ENCODE measurements at regions not wholly inside any gene's neighbourhood (a gene's known extent, or its start where the extent isn't known, plus 50 kb on each side); places are given as distances from the start of the nearest gene placed in this dataset.

DNA sequence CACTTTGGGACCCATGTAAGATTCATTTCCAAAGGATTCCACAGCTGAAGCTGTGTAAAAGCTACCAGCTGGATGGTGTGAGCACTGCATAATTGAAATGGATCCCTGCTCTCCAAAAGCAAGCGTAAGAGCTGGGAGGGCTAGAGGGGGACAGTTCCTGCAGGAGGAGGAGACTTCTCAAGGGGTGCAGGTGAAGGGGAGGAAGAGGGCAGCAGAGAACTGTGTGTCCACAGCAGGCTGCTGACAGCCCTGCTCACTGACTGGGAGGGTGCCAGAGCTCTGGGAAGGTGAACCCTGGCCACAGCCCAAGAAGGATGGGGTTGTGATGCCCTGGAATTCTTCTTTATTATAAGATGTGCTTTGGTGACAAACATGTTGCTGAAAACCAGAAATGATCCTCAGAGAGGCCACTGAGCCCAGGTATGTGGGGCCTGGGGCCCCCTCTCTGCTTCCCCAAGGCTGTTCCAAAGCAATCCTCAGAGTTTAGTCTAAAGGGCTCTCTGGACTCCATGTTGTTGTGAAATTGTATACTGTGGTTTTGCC lies 112.8 kb upstream of the SLC25A48 start (continued):
- no peak for TF ChIP-seq TCF7 (IDR thresholded peaks at IDR 0.05; ENCODE audit: borderline replicate concordance)
- TF ChIP-seq ZNF217 (IDR thresholded peaks at IDR 0.05), result no peak
- no peak for TF ChIP-seq TCF12 (IDR thresholded peaks at IDR 0.05; ENCODE audit: low read depth, low read length)
- no peak for TF ChIP-seq ZBTB40 (IDR thresholded peaks at IDR 0.05; ENCODE audit: borderline replicate concordance)
- TF ChIP-seq NFIC (IDR thresholded peaks at IDR 0.05; ENCODE audit: low read depth, low read length), result no peak
- no peak for TF ChIP-seq STAT1 (conservative IDR thresholded peaks at IDR 0.05)
- no peak for TF ChIP-seq CEBPB (IDR thresholded peaks at IDR 0.05; ENCODE audit: borderline replicate concordance in 1 of 2, low read depth in 2 of 2, low read length in 2 of 2)
- TF ChIP-seq USF1 (IDR thresholded peaks at IDR 0.05; ENCODE audit: borderline replicate concordance, extremely low read length, insufficient read depth, low read depth, low read length), result no peak

DNA sequence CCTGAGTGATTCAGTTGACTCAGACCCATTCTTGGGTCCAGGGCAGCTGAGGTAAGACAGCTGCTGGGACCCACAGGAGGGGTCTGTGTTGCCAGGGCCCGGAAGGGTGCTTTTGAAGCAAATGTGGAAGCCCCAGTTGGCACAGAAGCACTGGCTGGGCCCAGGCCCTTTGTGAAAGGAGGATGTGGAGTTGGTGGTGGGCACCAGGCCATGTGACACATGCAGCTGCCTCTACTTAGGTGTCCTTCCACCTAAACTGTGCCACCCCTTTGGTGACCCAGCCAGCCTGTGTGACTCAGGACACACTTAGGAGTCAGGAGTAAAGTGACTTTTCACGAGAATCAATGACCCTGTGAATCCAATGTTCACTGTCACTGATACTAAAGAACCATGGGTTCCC lies 114.3 kb upstream of the SLC25A48 start:
- SMC1A ChIA-PET (ENCODE audit: uncharacterized antibody, unreplicated experiment), result no interaction called here
- no peaks in the 10 kb centered on the region for H3K4me1 ChIP-seq (ENCODE audit: control insufficient read depth, insufficient read depth, low read length)
- BruUV-seq (replicated peaks), result no TSS peak
- TF ChIP-seq POLR2A (IDR thresholded peaks at IDR 0.05; ENCODE audit: low read depth, low read length), result no peak
- no peaks in the 10 kb centered on the region for H3K79me2 ChIP-seq (ENCODE audit: control insufficient read depth, insufficient read depth, low read length)
- no peak overlapping the region for H3K4me2 ChIP-seq (ENCODE audit: control insufficient read depth, insufficient read depth)
- no peaks in the 10 kb centered on the region for H4K20me1 ChIP-seq (ENCODE audit: control insufficient read depth, insufficient read depth)
- intact Hi-C loops (cut with micrococcal nuclease; ENCODE audit: unreplicated experiment), result no loop called here
- in situ Hi-C loops (cut with MboI), result no loop called here
- FAIRE-seq (no peak), DNase-seq (ENCODE audit: low read depth, low spot score) (no peak), ATAC-seq (no peak)
- no peaks in the 10 kb centered on the region for H3K9me3 ChIP-seq (replicated peaks; ENCODE audit: control insufficient read depth, insufficient read depth, low read length)
- POLR2A ChIA-PET, result no interaction called here
- RAD21 ChIA-PET (ENCODE audit: unreplicated experiment), result no interaction called here
- H3K27me3 ChIP-seq (replicated peaks in 1 of 2; ENCODE audit: control insufficient read depth in 2 of 2, insufficient read depth in 2 of 2, low read length in 1 of 2), result peaks cover 0 to 2% of the 10 kb centered on the region in 2 experiments; a peak in 1 of 4 replicates
- no peak overlapping the region for H2AFZ ChIP-seq (ENCODE audit: control insufficient read depth, low read depth, low read length)
- CTCF ChIA-PET, result no interaction called here
- no peak overlapping the region for H3K27ac ChIP-seq (ENCODE audit: control insufficient read depth, insufficient read depth)
- 5% methylated on average over 2 of the region's 2 CpGs for whole genome bisulfite sequencing (ENCODE audit: insufficient coverage, insufficient replicate concordance, low lambda C conversion rate, missing lambda C conversion rate)
- no peak overlapping the region for H3K9ac ChIP-seq (ENCODE audit: control insufficient read depth, insufficient read depth, low read length)
- no peaks in the 10 kb centered on the region for H3K36me3 ChIP-seq (ENCODE audit: control insufficient read depth in 2 of 2, insufficient read depth in 2 of 2, low read length in 1 of 2)
- no peak overlapping the region for H3K4me3 ChIP-seq

All from GM12878 (cell line).